ENCODE measurements at regions not wholly inside any gene's neighbourhood (a gene's known extent, or its start where the extent isn't known, plus 50 kb on each side); places are given as distances from the start of the nearest gene placed in this dataset.
"Not testable (repeated sequence)": the region's sequence is repeated elsewhere in the genome, so short reads cannot be mapped to it uniquely, and the experiment has no call there.

DNA sequence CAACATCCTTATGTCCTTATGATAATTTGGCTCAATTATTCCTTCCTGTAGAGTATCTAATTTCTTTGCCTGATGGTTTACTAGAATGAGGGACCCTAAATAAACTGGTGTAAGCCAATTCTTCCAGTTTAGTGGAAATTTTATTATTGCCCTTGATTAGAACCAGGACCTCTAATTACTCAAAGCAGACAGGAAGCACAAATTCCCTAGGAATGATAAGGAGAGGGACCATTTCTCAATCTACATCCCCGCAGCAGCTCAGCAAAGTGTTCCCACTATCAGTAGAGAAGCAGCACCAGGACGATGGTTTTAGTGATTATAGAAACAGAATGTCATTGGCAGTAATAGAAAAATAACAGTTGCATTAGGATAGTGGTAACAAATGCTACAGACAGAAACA is 97.1 kb downstream of the PLPPR4 start:
- Histone ChIP-seq H3K27me3 (ENCODE audit: control insufficient read depth, insufficient read depth, low read length) (no peaks in the 10 kb centered on the region), H3K9me3 (ENCODE audit: control insufficient read depth, insufficient read depth, low read length) (no peaks in the 10 kb centered on the region), H3K4me1 (ENCODE audit: control insufficient read depth, insufficient read depth, low read length) (no peaks in the 10 kb centered on the region), H3K36me3 (ENCODE audit: control insufficient read depth, insufficient read depth, low read length) (no peaks in the 10 kb centered on the region), H3K4me3 (ENCODE audit: low read length) (no peak overlapping the region), H3K27ac (ENCODE audit: low read length) (no peak overlapping the region)
- DNase-seq (ENCODE audit: low read depth, low spot score) = no peak
- no CpG with 5 or more reads among the region's 2 CpGs for WGBS (ENCODE audit: insufficient coverage, insufficient read length)

DNA sequence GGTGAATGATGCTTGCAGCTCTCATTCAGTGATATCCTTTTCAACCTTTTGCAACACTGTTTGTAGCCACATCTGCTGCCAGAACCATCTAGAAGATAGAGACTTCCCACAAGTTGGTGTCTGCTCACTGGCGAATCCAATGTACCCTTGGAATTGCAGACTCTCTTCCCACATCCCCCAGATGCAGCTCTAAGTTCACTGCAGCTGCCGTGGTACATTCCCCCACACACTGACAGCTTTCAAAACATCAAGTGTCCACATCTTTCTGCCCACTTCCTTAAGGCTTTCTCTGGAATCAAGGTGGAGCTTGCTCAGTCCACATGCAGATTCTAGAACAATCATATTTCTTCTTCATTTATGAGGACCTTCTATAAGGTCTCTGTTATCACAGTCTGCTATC is 99.2 kb downstream of the PLPPR4 start:
- H3K4me1 ChIP-seq (ENCODE audit: control insufficient read depth, insufficient read depth, low read length) = no peaks in the 10 kb centered on the region
- H3K36me3 ChIP-seq (ENCODE audit: control insufficient read depth, insufficient read depth, low read length) = no peaks in the 10 kb centered on the region
- H3K9me3 ChIP-seq (ENCODE audit: control insufficient read depth, insufficient read depth, low read length) = no peaks in the 10 kb centered on the region
- H3K27ac ChIP-seq (ENCODE audit: low read length) = no peak overlapping the region
- no peak for DNase-seq (ENCODE audit: low read depth, low spot score)
- H3K27me3 ChIP-seq (ENCODE audit: control insufficient read depth, insufficient read depth, low read length) = no peaks in the 10 kb centered on the region
- no CpG with 5 or more reads among the region's 2 CpGs for WGBS (ENCODE audit: insufficient coverage, insufficient read length)
- H3K4me3 ChIP-seq (ENCODE audit: low read length) = no peak overlapping the region

GRCh38 chr1:99365141-99365540 is 100.8 kb downstream of the PLPPR4 start:
- Histone ChIP-seq H3K9me3 (ENCODE audit: control insufficient read depth, insufficient read depth, low read length) (no peaks in the 10 kb centered on the region), H3K4me1 (ENCODE audit: control insufficient read depth, insufficient read depth, low read length) (no peaks in the 10 kb centered on the region), H3K27ac (ENCODE audit: low read length) (no peak overlapping the region), H3K4me3 (ENCODE audit: low read length) (no peak overlapping the region), H3K27me3 (ENCODE audit: control insufficient read depth, insufficient read depth, low read length) (no peaks in the 10 kb centered on the region), H3K36me3 (ENCODE audit: control insufficient read depth, insufficient read depth, low read length) (no peaks in the 10 kb centered on the region)
- WGBS (ENCODE audit: insufficient coverage, insufficient read length) = no CpG with 5 or more reads among the region's 6 CpGs
- no peak for DNase-seq (ENCODE audit: low read depth, low spot score)

- Histone ChIP-seq H3K4me1 (ENCODE audit: control insufficient read depth, insufficient read depth, low read length) (no peaks in the 10 kb centered on the region), H3K36me3 (ENCODE audit: control insufficient read depth, insufficient read depth, low read length) (no peaks in the 10 kb centered on the region), H3K4me3 (ENCODE audit: low read length) (no peak overlapping the region), H3K9me3 (ENCODE audit: control insufficient read depth, insufficient read depth, low read length) (no peaks in the 10 kb centered on the region), H3K27ac (ENCODE audit: low read length) (no peak overlapping the region), H3K27me3 (ENCODE audit: control insufficient read depth, insufficient read depth, low read length) (no peaks in the 10 kb centered on the region)
- no peak for DNase-seq (ENCODE audit: low read depth, low spot score)
- no CpG with 5 or more reads among the region's 1 CpG for WGBS (ENCODE audit: insufficient coverage, insufficient read length)
These were observed 101.3 kb downstream of the PLPPR4 start for GRCh38 chr1:99365545-99365944.

DNA sequence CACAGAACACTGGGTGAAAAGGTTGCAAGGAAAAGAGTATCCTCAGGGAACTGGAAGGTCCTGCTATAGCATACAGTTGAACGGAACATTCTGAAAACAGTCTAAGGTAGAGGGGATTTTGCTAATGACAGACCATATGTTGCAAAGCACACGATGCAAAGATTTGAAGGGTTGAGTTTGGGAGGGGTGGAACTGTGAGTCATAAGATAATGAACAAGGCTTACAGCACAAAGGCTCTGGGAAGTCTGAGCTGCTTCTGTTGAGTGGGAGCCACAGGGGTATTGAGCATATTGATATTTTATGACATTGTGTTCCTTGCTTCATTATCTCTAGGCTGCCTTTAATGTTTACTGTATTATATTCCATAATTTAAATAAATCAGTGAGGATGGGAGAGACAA is 104.9 kb downstream of the PLPPR4 start:
- Histone ChIP-seq H3K27ac (ENCODE audit: low read length) (no peak overlapping the region), H3K9me3 (ENCODE audit: control insufficient read depth, insufficient read depth, low read length) (no peaks in the 10 kb centered on the region), H3K36me3 (ENCODE audit: control insufficient read depth, insufficient read depth, low read length) (no peaks in the 10 kb centered on the region), H3K27me3 (ENCODE audit: control insufficient read depth, insufficient read depth, low read length) (no peaks in the 10 kb centered on the region), H3K4me3 (ENCODE audit: low read length) (no peak overlapping the region), H3K4me1 (ENCODE audit: control insufficient read depth, insufficient read depth, low read length) (no peaks in the 10 kb centered on the region)
- WGBS (ENCODE audit: insufficient coverage, insufficient read length) = no CpG with 5 or more reads among the region's 2 CpGs
- DNase-seq (ENCODE audit: low read depth, low spot score) = no peak

- no peaks in the 10 kb centered on the region for H3K27me3 ChIP-seq (ENCODE audit: control insufficient read depth, insufficient read depth, low read length)
- no peaks in the 10 kb centered on the region for H3K9me3 ChIP-seq (ENCODE audit: control insufficient read depth, insufficient read depth, low read length)
- H3K27ac ChIP-seq (ENCODE audit: low read length) = no peak overlapping the region
- no peaks in the 10 kb centered on the region for H3K36me3 ChIP-seq (ENCODE audit: control insufficient read depth, insufficient read depth, low read length)
- no peak overlapping the region for H3K4me3 ChIP-seq (ENCODE audit: low read length)
- no peaks in the 10 kb centered on the region for H3K4me1 ChIP-seq (ENCODE audit: control insufficient read depth, insufficient read depth, low read length)
- WGBS (ENCODE audit: insufficient coverage, insufficient read length) = no CpG with 5 or more reads among the region's 1 CpG
- DNase-seq (ENCODE audit: low read depth, low spot score) = no peak
These were observed 106.2 kb downstream of the PLPPR4 start for GRCh38 chr1:99370476-99370875.

GRCh38 chr1:99371413-99371812 is 107.1 kb downstream of the PLPPR4 start:
- no peaks in the 10 kb centered on the region for H3K36me3 ChIP-seq (ENCODE audit: control insufficient read depth, insufficient read depth, low read length)
- H3K27me3 ChIP-seq (ENCODE audit: control insufficient read depth, insufficient read depth, low read length) = no peaks in the 10 kb centered on the region
- H3K27ac ChIP-seq (ENCODE audit: low read length) = no peak overlapping the region
- WGBS (ENCODE audit: insufficient coverage, insufficient read length) = no CpG with 5 or more reads among the region's 1 CpG
- no peaks in the 10 kb centered on the region for H3K4me1 ChIP-seq (ENCODE audit: control insufficient read depth, insufficient read depth, low read length)
- H3K4me3 ChIP-seq (ENCODE audit: low read length) = no peak overlapping the region
- no peak for DNase-seq (ENCODE audit: low read depth, low spot score)
- no peaks in the 10 kb centered on the region for H3K9me3 ChIP-seq (ENCODE audit: control insufficient read depth, insufficient read depth, low read length)

DNA sequence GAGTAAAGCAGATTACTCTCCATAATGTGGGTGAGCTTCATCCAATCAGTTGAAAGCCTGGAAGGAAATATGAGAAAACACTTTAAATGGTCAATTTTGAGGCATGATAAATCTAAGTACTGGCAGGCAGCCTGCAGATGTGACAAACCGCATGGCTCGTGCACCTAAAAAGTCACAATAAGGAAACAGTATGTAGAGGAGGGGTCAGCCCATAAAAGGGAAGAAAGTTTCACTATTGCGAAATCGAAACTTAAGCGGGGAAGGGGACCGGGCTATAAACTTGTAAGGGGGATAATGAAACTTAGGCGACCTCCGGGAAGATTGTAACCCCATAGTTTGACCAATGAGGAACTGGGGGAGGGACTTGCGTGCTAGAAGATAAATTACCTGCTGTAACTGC is 109.8 kb downstream of the PLPPR4 start:
- no peak for DNase-seq (ENCODE audit: low read depth, low spot score)
- H3K9me3 ChIP-seq (ENCODE audit: control insufficient read depth, insufficient read depth, low read length) = no peaks in the 10 kb centered on the region
- WGBS (ENCODE audit: insufficient coverage, insufficient read length) = no CpG with 5 or more reads among the region's 9 CpGs
- H3K36me3 ChIP-seq (ENCODE audit: control insufficient read depth, insufficient read depth, low read length) = no peaks in the 10 kb centered on the region
- no peak overlapping the region for H3K4me3 ChIP-seq (ENCODE audit: low read length)
- no peaks in the 10 kb centered on the region for H3K4me1 ChIP-seq (ENCODE audit: control insufficient read depth, insufficient read depth, low read length)
- H3K27ac ChIP-seq (ENCODE audit: low read length) = no peak overlapping the region
- no peaks in the 10 kb centered on the region for H3K27me3 ChIP-seq (ENCODE audit: control insufficient read depth, insufficient read depth, low read length)

DNA sequence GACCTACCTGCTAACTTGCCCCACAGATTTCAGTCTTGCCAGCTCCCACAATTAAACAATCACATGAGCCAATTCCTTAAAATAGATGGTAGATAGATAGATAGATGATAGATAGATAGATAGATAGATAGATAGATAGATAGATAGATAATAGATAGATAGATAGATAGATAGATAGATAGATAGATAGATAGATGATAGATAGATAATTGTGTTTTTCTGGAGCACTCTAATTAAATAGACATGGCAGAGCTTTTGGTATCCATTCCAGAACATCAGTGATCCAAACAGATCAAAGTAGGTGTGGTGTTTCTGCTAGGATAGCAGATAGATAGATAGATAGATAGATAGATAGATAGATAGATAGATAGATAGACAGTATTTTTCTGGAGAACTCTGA is 110.4 kb downstream of the PLPPR4 start:
- H3K4me3 ChIP-seq (ENCODE audit: low read length); H3K4me1 ChIP-seq (ENCODE audit: control insufficient read depth, insufficient read depth, low read length); H3K27me3 ChIP-seq (ENCODE audit: control insufficient read depth, insufficient read depth, low read length); H3K9me3 ChIP-seq (ENCODE audit: control insufficient read depth, insufficient read depth, low read length); DNase-seq (ENCODE audit: low read depth, low spot score); H3K27ac ChIP-seq (ENCODE audit: low read length); H3K36me3 ChIP-seq (ENCODE audit: control insufficient read depth, insufficient read depth, low read length): not testable (repeated sequence)

GRCh38 chr1:99384021-99384420 is 119.7 kb downstream of the PLPPR4 start:
- no peaks in the 10 kb centered on the region for H3K4me1 ChIP-seq (ENCODE audit: control insufficient read depth, insufficient read depth, low read length)
- H3K9me3 ChIP-seq (ENCODE audit: control insufficient read depth, insufficient read depth, low read length) = no peaks in the 10 kb centered on the region
- no peak for DNase-seq (ENCODE audit: low read depth, low spot score)
- H3K27ac ChIP-seq (ENCODE audit: low read length) = no peak overlapping the region
- no CpG with 5 or more reads among the region's 4 CpGs for WGBS (ENCODE audit: insufficient coverage, insufficient read length)
- H3K36me3 ChIP-seq (ENCODE audit: control insufficient read depth, insufficient read depth, low read length) = no peaks in the 10 kb centered on the region
- H3K4me3 ChIP-seq (ENCODE audit: low read length) = no peak overlapping the region
- H3K27me3 ChIP-seq (ENCODE audit: control insufficient read depth, insufficient read depth, low read length) = no peaks in the 10 kb centered on the region

GRCh38 chr1:99385852-99386251 is 121.6 kb downstream of the PLPPR4 start:
- DNase-seq (ENCODE audit: low read depth, low spot score) = no peak

More at GRCh38 chr1:99385852-99386251, 121.6 kb downstream of the PLPPR4 start:
- WGBS (ENCODE audit: insufficient coverage, insufficient read length) = no CpG with 5 or more reads among the region's 4 CpGs
- Histone ChIP-seq H3K4me1 (ENCODE audit: control insufficient read depth, insufficient read depth, low read length) (no peaks in the 10 kb centered on the region), H3K36me3 (ENCODE audit: control insufficient read depth, insufficient read depth, low read length) (no peaks in the 10 kb centered on the region), H3K27me3 (ENCODE audit: control insufficient read depth, insufficient read depth, low read length) (no peaks in the 10 kb centered on the region), H3K4me3 (ENCODE audit: low read length) (no peak overlapping the region), H3K9me3 (ENCODE audit: control insufficient read depth, insufficient read depth, low read length) (no peaks in the 10 kb centered on the region), H3K27ac (ENCODE audit: low read length) (no peak overlapping the region)

Measured in iPS DF 6.9 (cell line).